H9 (cell line): ENCODE measurements at regions not wholly inside any gene's neighbourhood (a gene's known extent, or its start where the extent isn't known, plus 50 kb on each side); places are given as distances from the start of the nearest gene placed in this dataset.

Experiments
- DNase-seq: peaks from one replicate; pipeline ENCODE4 v3.0.0-alpha.2; 2017
- H2AFZ ChIP-seq: one replicate; pipeline ENCODE4 v1.6.1; 2013; ENCODE audit warnings: mild to moderate bottlenecking, low read length, control low read depth, moderate library complexity
- H2AK5ac ChIP-seq: 2 replicates; pipeline ENCODE4 v1.6.1; 2013; ENCODE audit warnings: low read length, control low read depth, mixed read lengths; ENCODE audit not compliant: insufficient read length
- H2BK120ac ChIP-seq: one replicate; pipeline ENCODE4 v1.6.1; 2013; ENCODE audit warnings: low read depth, mild to moderate bottlenecking, low read length, control low read depth, inconsistent platforms; ENCODE audit not compliant: poor library complexity, severe bottlenecking
- H2BK12ac ChIP-seq: 2 replicates; pipeline ENCODE4 v1.6.1; 2013; ENCODE audit warnings: low read length, control low read depth, mixed read lengths, low read depth; ENCODE audit not compliant: insufficient read length
- H2BK15ac ChIP-seq: 2 replicates; pipeline ENCODE4 v1.6.1; 2013; ENCODE audit warnings: low read depth, low read length, control low read depth
- H2BK20ac ChIP-seq: one replicate; pipeline ENCODE4 v1.6.1; 2013; ENCODE audit warnings: low read depth, mild to moderate bottlenecking, low read length, control low read depth, inconsistent platforms; ENCODE audit not compliant: poor library complexity, severe bottlenecking
- H2BK5ac ChIP-seq: 2 replicates; pipeline ENCODE4 v1.6.1; 2013; ENCODE audit warnings: low read length, control low read depth, mixed read lengths; ENCODE audit not compliant: insufficient read length
- H3K14ac ChIP-seq: 2 replicates; pipeline ENCODE4 v1.6.1; 2013; ENCODE audit warnings: low read length, control low read depth; ENCODE audit not compliant: insufficient read depth
- H3K18ac ChIP-seq: 2 replicates; pipeline ENCODE4 v1.6.1; 2013; ENCODE audit warnings: low read depth, mild to moderate bottlenecking, mixed read lengths, low read length, control low read depth; ENCODE audit not compliant: insufficient read length
- H3K23ac ChIP-seq: 2 replicates; pipeline ENCODE4 v1.6.1; 2013; ENCODE audit warnings: low read length, control low read depth, mixed read lengths, low read depth; ENCODE audit not compliant: insufficient read length
- H3K23me2 ChIP-seq: 2 replicates; pipeline ENCODE4 v1.6.1; 2013; ENCODE audit warnings: low read depth, mild to moderate bottlenecking, mixed read lengths, low read length, control low read depth; ENCODE audit not compliant: insufficient read length, poor library complexity, severe bottlenecking
- H3K27ac ChIP-seq: 2 replicates; pipeline ENCODE4 v1.5.1; 2013; ENCODE audit warnings: low read length, control low read depth, mixed read lengths, low read depth; ENCODE audit not compliant: insufficient read length
- H3K27me3 ChIP-seq: 2 replicates; pipeline ENCODE4 v1.6.1; 2013; ENCODE audit warnings: low read length, control low read depth, inconsistent platforms; ENCODE audit not compliant: insufficient read depth
- H3K4ac ChIP-seq: 2 replicates; pipeline ENCODE4 v1.6.1; 2013; ENCODE audit warnings: low read depth, mild to moderate bottlenecking, control low read depth, inconsistent platforms, low read length, moderate library complexity
- H3K4me1 ChIP-seq: 2 replicates; pipeline ENCODE4 v1.6.1; 2013; ENCODE audit warnings: low read length, control low read depth, inconsistent platforms; ENCODE audit not compliant: insufficient read depth
- H3K4me2 ChIP-seq: 2 replicates; pipeline ENCODE4 v1.6.1; 2013; ENCODE audit warnings: low read length, control low read depth, mixed read lengths; ENCODE audit not compliant: insufficient read length, insufficient read depth
- H3K56ac ChIP-seq: 2 replicates; pipeline ENCODE4 v1.6.1; 2013; ENCODE audit warnings: low read depth, mild to moderate bottlenecking, mixed read lengths, low read length, control low read depth; ENCODE audit not compliant: insufficient read length
- H3K79me1 ChIP-seq: 2 replicates; pipeline ENCODE4 v1.6.1; 2013; ENCODE audit warnings: low read depth, mild to moderate bottlenecking, moderate library complexity, low read length, control low read depth, inconsistent platforms; ENCODE audit not compliant: insufficient read depth, poor library complexity, severe bottlenecking
- H3K79me2 ChIP-seq: 2 replicates; pipeline ENCODE4 v1.6.1; 2013; ENCODE audit warnings: low read length, control low read depth, inconsistent platforms; ENCODE audit not compliant: insufficient read depth
- H3K9ac ChIP-seq: 2 replicates; pipeline ENCODE4 v1.6.1; 2013; ENCODE audit warnings: low read length, control low read depth, mixed read lengths; ENCODE audit not compliant: insufficient read length; ENCODE audit errors: extremely low read depth
- H3K9me3 ChIP-seq: one replicate; pipeline ENCODE4 v1.6.1; 2013; ENCODE audit warnings: low read depth, low read length, inconsistent platforms; ENCODE audit not compliant: control insufficient read depth
- H3T11ph ChIP-seq: one replicate; pipeline ENCODE4 v1.6.1; 2013; ENCODE audit warnings: mild to moderate bottlenecking, low read length, control low read depth, inconsistent platforms
- H4K20me1 ChIP-seq: one replicate; pipeline ENCODE4 v1.6.1; 2013; ENCODE audit not compliant: control insufficient read depth, insufficient read length, insufficient read depth
- H4K5ac ChIP-seq: 2 replicates; pipeline ENCODE4 v1.6.1; 2013; ENCODE audit warnings: low read depth, mild to moderate bottlenecking, mixed read lengths, low read length, control low read depth; ENCODE audit not compliant: insufficient read length
- H4K8ac ChIP-seq: replicated peaks from 2 replicates; pipeline ENCODE4 v1.6.1; 2013; ENCODE audit warnings: low read length, control low read depth, mixed read lengths, low read depth; ENCODE audit not compliant: insufficient read length
- H4K91ac ChIP-seq: 2 replicates; pipeline ENCODE4 v1.6.1; 2013; ENCODE audit warnings: low read depth, mild to moderate bottlenecking, moderate library complexity, mixed read lengths, low read length, control low read depth; ENCODE audit not compliant: insufficient read length
- H3K27ac Mint-ChIP-seq, 3 experiments: 2 replicates in 2 of 3; 3 replicates in 1 of 3; pipeline ENCODE4 v1.8.0; 2020 to 2021; ENCODE audit warnings: mixed read lengths in 3 of 3, mild to moderate bottlenecking in 1 of 3, moderate library complexity in 1 of 3
- H3K27me3 Mint-ChIP-seq: 2 replicates; pipeline ENCODE4 v1.8.0; 2021; ENCODE audit warnings: low read depth, mild to moderate bottlenecking, moderate library complexity, mixed read lengths
- H3K36me3 Mint-ChIP-seq, 3 experiments: 2 replicates in 2 of 3; 3 replicates in 1 of 3; pipeline ENCODE4 v1.8.0; 2020 to 2021; ENCODE audit warnings: low read depth in 3 of 3, mixed read lengths in 3 of 3; ENCODE audit not compliant: insufficient read depth in 1 of 3
- H3K4me1 Mint-ChIP-seq, 2 experiments: 2 replicates each; pipeline ENCODE4 v1.8.0; 2020; ENCODE audit warnings: mixed read lengths in 2 of 2
- H3K4me3 Mint-ChIP-seq, 2 experiments: 2 replicates in 1 of 2; 3 replicates in 1 of 2; pipeline ENCODE4 v1.8.0; 2020 to 2021; ENCODE audit warnings: mild to moderate bottlenecking in 2 of 2, mixed read lengths in 2 of 2, moderate library complexity in 1 of 2
- H3K9me3 Mint-ChIP-seq, 2 experiments: 2 replicates in 1 of 2; 3 replicates in 1 of 2; pipeline ENCODE4 v1.8.0; 2020; ENCODE audit warnings: mild to moderate bottlenecking in 2 of 2, mixed read lengths in 2 of 2, moderate library complexity in 1 of 2
- CTCF ChIP-seq: fragments of 200-600 bp; sonication (generic); conservative IDR thresholded peaks from 3 replicates; pipeline ENCODE4 v1.8.0; 2021; ENCODE audit warnings: antibody characterized with exemption, mild to moderate bottlenecking
- whole genome bisulfite sequencing: extraction: QIAGEN DNeasy Blood & Tissue Kit; methylation state at CpG from one replicate; pipeline ENCODE4 v1.1.7; 2013; ENCODE audit warnings: missing lambda C conversion rate, low lambda C conversion rate, mixed read lengths; ENCODE audit not compliant: insufficient read length; ENCODE audit errors: extremely low coverage; 5-methylcytosine and 5-hydroxymethylcytosine counted together

- no peak for DNase-seq
- Histone ChIP-seq H3K27ac (no peak overlapping the region), H2AFZ (no peak overlapping the region), H3K9me3 (no peaks in the 10 kb centered on the region), H3K4ac (no peak overlapping the region), H2BK5ac (no peak overlapping the region), H4K8ac (no peak overlapping the region), H2AK5ac (no peak overlapping the region), H3K23me2 (no peaks in the 10 kb centered on the region), H3K79me2 (no peaks in the 10 kb centered on the region), H4K91ac (no peak overlapping the region), H3T11ph (no peak overlapping the region), H2BK15ac (no peak overlapping the region), H3K9ac (no peak overlapping the region), H3K14ac (no peak overlapping the region), H3K23ac (no peak overlapping the region), H4K5ac (no peak overlapping the region), H3K27me3 (no peaks in the 10 kb centered on the region), H2BK20ac (no peak overlapping the region), H4K20me1 (no peaks in the 10 kb centered on the region), H3K4me2 (no peak overlapping the region), H3K4me1 (no peaks in the 10 kb centered on the region; the same call in 1 of the 2 replicates), H3K79me1 (no peaks in the 10 kb centered on the region), H3K56ac (peak overlapping the region; percentile 36), H2BK120ac (no peak overlapping the region), H3K18ac (no peak overlapping the region), H2BK12ac (no peak overlapping the region)
- no CpG with 5 or more reads among the region's 13 CpGs for WGBS
- Mint-ChIP-seq H3K4me1 (peaks cover 8 to 10% of the 10 kb centered on the region in 2 experiments), H3K4me3 (no peak overlapping the region), H3K36me3 (peaks cover 2 to 5% (median 3%) of the 10 kb centered on the region in 3 experiments; a peak in 4 of 7 replicates), H3K27ac (no peak overlapping the region), H3K27me3 (peaks cover 5% of the 10 kb centered on the region; the same call in 1 of the 2 replicates), H3K9me3 (peaks cover 3 to 6% of the 10 kb centered on the region in 2 experiments; a peak in 4 of 5 replicates)
- TF ChIP-seq CTCF = no peak
Observed at GRCh38 chr7:47049234-47049774, 532.6 kb downstream of the TNS3 start.
